ENCODE measurements at regions not wholly inside any gene's neighbourhood (a gene's known extent, or its start where the extent isn't known, plus 50 kb on each side); places are given as distances from the start of the nearest gene placed in this dataset.

DNA sequence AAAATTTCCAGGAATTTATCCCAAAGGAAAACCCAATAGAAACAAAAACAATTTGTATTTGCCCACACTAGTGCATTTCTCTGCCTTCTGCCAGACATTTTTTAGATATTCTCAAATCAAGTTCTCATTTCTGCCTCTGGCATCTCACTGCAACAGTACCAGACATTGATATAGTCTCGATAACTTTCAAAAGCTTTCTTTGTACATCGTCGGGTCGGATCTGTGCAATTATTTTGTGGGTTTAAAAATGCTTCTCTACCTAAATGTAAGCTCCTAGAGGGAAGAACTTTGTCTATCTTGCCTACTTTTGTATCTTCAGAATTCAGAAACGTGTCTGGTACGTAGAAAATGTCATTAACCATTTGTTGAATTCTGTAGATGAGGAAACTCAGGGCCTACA, 125.5 kb upstream of the LIFR start:
- no peaks in the 10 kb centered on the region for H3F3A ChIP-seq (replicated peaks; ENCODE audit: insufficient read depth)

More for the DNA sequence above, 125.5 kb upstream of the LIFR start:
- 71% methylated on average over 6 of the region's 6 CpGs for WGBS (ENCODE audit: low lambda C conversion rate)
- H3K9me2 ChIP-seq, result no peaks in the 10 kb centered on the region
- no peak for DNase-seq
- no peaks in the 10 kb centered on the region for H3K36me3 ChIP-seq (replicated peaks in 1 of 2; ENCODE audit: control insufficient read depth in 1 of 2, insufficient read depth in 2 of 2, low read length in 1 of 2)
- ChIA-PET POLR2A (no interaction called here), CTCF (interaction anchor here (1.6 kb wide), 1 partner anchor 128 kb away, joined by 4 read pairs; no protein-coding TSS in a partner anchor)
- H3K27ac ChIP-seq (ENCODE audit: low read depth in 2 of 2, low read length in 1 of 2), result no peak overlapping the region
- no peaks in the 10 kb centered on the region; the same call in 1 of the 2 replicates for H3K27me3 ChIP-seq (ENCODE audit: insufficient read depth)
- no peaks in the 10 kb centered on the region for H3K4me1 ChIP-seq (ENCODE audit: control insufficient read depth in 1 of 2, insufficient read depth in 2 of 2, low read depth in 1 of 2, low read length in 1 of 2)
- no peaks in the 10 kb centered on the region for H3K79me2 ChIP-seq (ENCODE audit: insufficient read depth)
- TF ChIP-seq FOXM1 (IDR thresholded peaks at IDR 0.05; ENCODE audit: low read depth) (no peak), IRF3 (IDR thresholded peaks at IDR 0.05; ENCODE audit: low read depth, low read length) (no peak), SMC3 (IDR thresholded peaks at IDR 0.05; ENCODE audit: low read depth, low read length) (no peak), NFIC (IDR thresholded peaks at IDR 0.05; ENCODE audit: borderline replicate concordance) (no peak), YY1 (IDR thresholded peaks at IDR 0.05; ENCODE audit: low read depth) (no peak), MAX (IDR thresholded peaks at IDR 0.05; ENCODE audit: low read depth) (no peak), POLR2AphosphoS5 (IDR thresholded peaks at IDR 0.05; ENCODE audit: low read depth, low read length) (no peak), SIN3A (IDR thresholded peaks at IDR 0.05; ENCODE audit: borderline replicate concordance, low read depth, low read length) (no peak), ZBTB33 (IDR thresholded peaks at IDR 0.05; ENCODE audit: borderline replicate concordance, low read depth) (no peak), MXI1 (IDR thresholded peaks at IDR 0.05; ENCODE audit: low read depth, low read length) (no peak), FOSL2 (IDR thresholded peaks at IDR 0.05; ENCODE audit: borderline replicate concordance, low read depth) (no peak), CHD2 (IDR thresholded peaks at IDR 0.05; ENCODE audit: low read length, partially characterized antibody) (no peak)
- TF ChIP-seq, protein P1, sequence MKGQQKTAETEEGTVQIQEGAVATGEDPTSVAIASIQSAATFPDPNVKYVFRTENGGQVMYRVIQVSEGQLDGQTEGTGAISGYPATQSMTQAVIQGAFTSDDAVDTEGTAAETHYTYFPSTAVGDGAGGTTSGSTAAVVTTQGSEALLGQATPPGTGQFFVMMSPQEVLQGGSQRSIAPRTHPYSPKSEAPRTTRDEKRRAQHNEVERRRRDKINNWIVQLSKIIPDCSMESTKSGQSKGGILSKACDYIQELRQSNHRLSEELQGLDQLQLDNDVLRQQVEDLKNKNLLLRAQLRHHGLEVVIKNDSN (IDR thresholded peaks at IDR 0.05; ENCODE audit: borderline replicate concordance, low read depth), result no peak
- TF ChIP-seq, protein P2, sequence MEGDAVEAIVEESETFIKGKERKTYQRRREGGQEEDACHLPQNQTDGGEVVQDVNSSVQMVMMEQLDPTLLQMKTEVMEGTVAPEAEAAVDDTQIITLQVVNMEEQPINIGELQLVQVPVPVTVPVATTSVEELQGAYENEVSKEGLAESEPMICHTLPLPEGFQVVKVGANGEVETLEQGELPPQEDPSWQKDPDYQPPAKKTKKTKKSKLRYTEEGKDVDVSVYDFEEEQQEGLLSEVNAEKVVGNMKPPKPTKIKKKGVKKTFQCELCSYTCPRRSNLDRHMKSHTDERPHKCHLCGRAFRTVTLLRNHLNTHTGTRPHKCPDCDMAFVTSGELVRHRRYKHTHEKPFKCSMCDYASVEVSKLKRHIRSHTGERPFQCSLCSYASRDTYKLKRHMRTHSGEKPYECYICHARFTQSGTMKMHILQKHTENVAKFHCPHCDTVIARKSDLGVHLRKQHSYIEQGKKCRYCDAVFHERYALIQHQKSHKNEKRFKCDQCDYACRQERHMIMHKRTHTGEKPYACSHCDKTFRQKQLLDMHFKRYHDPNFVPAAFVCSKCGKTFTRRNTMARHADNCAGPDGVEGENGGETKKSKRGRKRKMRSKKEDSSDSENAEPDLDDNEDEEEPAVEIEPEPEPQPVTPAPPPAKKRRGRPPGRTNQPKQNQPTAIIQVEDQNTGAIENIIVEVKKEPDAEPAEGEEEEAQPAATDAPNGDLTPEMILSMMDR (IDR thresholded peaks at IDR 0.05), result no peak
- TF ChIP-seq, protein P3, sequence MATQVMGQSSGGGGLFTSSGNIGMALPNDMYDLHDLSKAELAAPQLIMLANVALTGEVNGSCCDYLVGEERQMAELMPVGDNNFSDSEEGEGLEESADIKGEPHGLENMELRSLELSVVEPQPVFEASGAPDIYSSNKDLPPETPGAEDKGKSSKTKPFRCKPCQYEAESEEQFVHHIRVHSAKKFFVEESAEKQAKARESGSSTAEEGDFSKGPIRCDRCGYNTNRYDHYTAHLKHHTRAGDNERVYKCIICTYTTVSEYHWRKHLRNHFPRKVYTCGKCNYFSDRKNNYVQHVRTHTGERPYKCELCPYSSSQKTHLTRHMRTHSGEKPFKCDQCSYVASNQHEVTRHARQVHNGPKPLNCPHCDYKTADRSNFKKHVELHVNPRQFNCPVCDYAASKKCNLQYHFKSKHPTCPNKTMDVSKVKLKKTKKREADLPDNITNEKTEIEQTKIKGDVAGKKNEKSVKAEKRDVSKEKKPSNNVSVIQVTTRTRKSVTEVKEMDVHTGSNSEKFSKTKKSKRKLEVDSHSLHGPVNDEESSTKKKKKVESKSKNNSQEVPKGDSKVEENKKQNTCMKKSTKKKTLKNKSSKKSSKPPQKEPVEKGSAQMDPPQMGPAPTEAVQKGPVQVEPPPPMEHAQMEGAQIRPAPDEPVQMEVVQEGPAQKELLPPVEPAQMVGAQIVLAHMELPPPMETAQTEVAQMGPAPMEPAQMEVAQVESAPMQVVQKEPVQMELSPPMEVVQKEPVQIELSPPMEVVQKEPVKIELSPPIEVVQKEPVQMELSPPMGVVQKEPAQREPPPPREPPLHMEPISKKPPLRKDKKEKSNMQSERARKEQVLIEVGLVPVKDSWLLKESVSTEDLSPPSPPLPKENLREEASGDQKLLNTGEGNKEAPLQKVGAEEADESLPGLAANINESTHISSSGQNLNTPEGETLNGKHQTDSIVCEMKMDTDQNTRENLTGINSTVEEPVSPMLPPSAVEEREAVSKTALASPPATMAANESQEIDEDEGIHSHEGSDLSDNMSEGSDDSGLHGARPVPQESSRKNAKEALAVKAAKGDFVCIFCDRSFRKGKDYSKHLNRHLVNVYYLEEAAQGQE (IDR thresholded peaks at IDR 0.05; ENCODE audit: low read depth, low read length), result no peak
- TF ChIP-seq, protein P4, sequence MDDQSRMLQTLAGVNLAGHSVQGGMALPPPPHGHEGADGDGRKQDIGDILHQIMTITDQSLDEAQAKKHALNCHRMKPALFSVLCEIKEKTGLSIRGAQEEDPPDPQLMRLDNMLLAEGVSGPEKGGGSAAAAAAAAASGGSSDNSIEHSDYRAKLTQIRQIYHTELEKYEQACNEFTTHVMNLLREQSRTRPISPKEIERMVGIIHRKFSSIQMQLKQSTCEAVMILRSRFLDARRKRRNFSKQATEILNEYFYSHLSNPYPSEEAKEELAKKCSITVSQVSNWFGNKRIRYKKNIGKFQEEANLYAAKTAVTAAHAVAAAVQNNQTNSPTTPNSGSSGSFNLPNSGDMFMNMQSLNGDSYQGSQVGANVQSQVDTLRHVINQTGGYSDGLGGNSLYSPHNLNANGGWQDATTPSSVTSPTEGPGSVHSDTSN (IDR thresholded peaks at IDR 0.05), result no peak
- no peak overlapping the region for H3K4me2 ChIP-seq
- H3K9me3 ChIP-seq, result no peaks in the 10 kb centered on the region
- no peak overlapping the region for H3K9ac ChIP-seq
- no peak overlapping the region for H3K4me3 ChIP-seq (ENCODE audit: low read depth in 2 of 2, low read length in 1 of 2)
- no peaks in the 10 kb centered on the region for H4K20me1 ChIP-seq (ENCODE audit: insufficient read depth)
- no peak overlapping the region for H2AFZ ChIP-seq (ENCODE audit: low read depth)

Measured in SK-N-SH (cell line).